Hepatocyte (in vitro differentiated cells): ENCODE measurements at regions not wholly inside any gene's neighbourhood (a gene's known extent, or its start where the extent isn't known, plus 50 kb on each side); places are given as distances from the start of the nearest gene placed in this dataset.
"Not testable (repeated sequence)": the region's sequence is repeated elsewhere in the genome, so short reads cannot be mapped to it uniquely, and the experiment has no call there.

Experiments used
- DNase-seq: peaks from one replicate; pipeline ENCODE4 v3.0.0-alpha.2; 2016; ENCODE audit warnings: low spot score
- H2AFZ ChIP-seq: fragments of 200-600 bp; sonication (generic); 2 replicates; pipeline ENCODE4 v1.6.0; 2016; ENCODE audit warnings: antibody characterized with exemption, mild to moderate bottlenecking
- H3K27ac ChIP-seq: fragments of 200-600 bp; sonication (generic); 2 replicates; pipeline ENCODE4 v1.5.1; 2016; ENCODE audit warnings: mild to moderate bottlenecking
- H3K27me3 ChIP-seq: fragments of 200-600 bp; sonication (generic); 2 replicates; pipeline ENCODE4 v1.6.1; 2016
- H3K36me3 ChIP-seq: fragments of 200-600 bp; sonication (generic); replicated peaks from 2 replicates; pipeline ENCODE4 v1.5.1; 2016; ENCODE audit warnings: low read depth; ENCODE audit not compliant: insufficient read depth
- H3K4me1 ChIP-seq: fragments of 200-600 bp; sonication (generic); 2 replicates; pipeline ENCODE4 v1.5.1; 2016; ENCODE audit warnings: mild to moderate bottlenecking, moderate library complexity; ENCODE audit not compliant: insufficient read depth
- H3K4me2 ChIP-seq: fragments of 200-600 bp; sonication (generic); 2 replicates; pipeline ENCODE4 v1.6.0; 2016
- H3K4me3 ChIP-seq: fragments of 200-600 bp; sonication (generic); 2 replicates; pipeline ENCODE4 v1.5.1; 2016; ENCODE audit warnings: mild to moderate bottlenecking
- H3K79me2 ChIP-seq: fragments of 200-600 bp; sonication (generic); 2 replicates; pipeline ENCODE4 v1.6.0; 2017; ENCODE audit warnings: mild to moderate bottlenecking
- H3K9me2 ChIP-seq: fragments of 200-600 bp; sonication (generic); replicated peaks from 2 replicates; pipeline ENCODE4 v1.6.0; 2017; ENCODE audit warnings: mild to moderate bottlenecking; ENCODE audit not compliant: insufficient read depth
- H3K9me3 ChIP-seq: fragments of 200-600 bp; sonication (generic); 2 replicates; pipeline ENCODE4 v1.5.1; 2016; ENCODE audit warnings: low read depth, mild to moderate bottlenecking
- H4K20me1 ChIP-seq: fragments of 200-600 bp; sonication (generic); 2 replicates; pipeline ENCODE4 v1.6.0; 2016; ENCODE audit warnings: mild to moderate bottlenecking; ENCODE audit not compliant: insufficient read depth, poor library complexity, severe bottlenecking
- CTCF ChIP-seq: fragments of 200-600 bp; sonication (generic); IDR thresholded peaks from 2 replicates; pipeline ENCODE4 v1.5.1; 2016; ENCODE audit warnings: antibody characterized with exemption, mild to moderate bottlenecking; ENCODE audit not compliant: poor library complexity
- EZH2 ChIP-seq: fragments of 200-600 bp; sonication (generic); IDR thresholded peaks from 2 replicates; pipeline ENCODE4 v1.6.1; 2016; ENCODE audit warnings: antibody characterized with exemption, mild to moderate bottlenecking, borderline replicate concordance
- EZH2phosphoT487 ChIP-seq: fragments of 200-600 bp; sonication (generic); IDR thresholded peaks from one replicate; pipeline ENCODE4 v1.6.1; 2018; ENCODE audit warnings: antibody characterized with exemption, mild to moderate bottlenecking, low read depth, moderate library complexity; ENCODE audit not compliant: unreplicated experiment, severe bottlenecking
- WGBS: methylation state at CpG from one replicate; pipeline ENCODE4 v1.1.6; 2016; ENCODE audit warnings: low lambda C conversion rate; ENCODE audit errors: missing lambda C conversion rate; 5-methylcytosine and 5-hydroxymethylcytosine counted together

DNA sequence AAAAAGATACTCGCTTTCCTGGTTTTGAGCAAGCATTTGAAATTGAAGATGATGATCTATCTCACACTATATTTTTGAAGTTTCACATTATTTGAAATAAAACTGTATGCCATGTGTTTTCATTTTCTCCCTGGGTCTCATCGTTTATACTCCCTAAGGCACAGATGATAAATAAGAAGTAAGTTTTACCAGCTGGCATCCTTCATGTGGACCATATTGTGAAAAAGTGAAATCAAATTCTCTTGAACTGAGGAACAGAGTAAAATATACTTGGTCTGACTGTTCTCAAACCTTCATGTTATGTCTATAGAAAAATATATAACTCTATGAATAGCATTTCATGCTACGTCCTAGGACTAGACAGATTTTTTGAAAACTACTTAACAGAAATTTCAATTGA, 1600.9 kb upstream of the C9orf72 start:
- no peaks in the 10 kb centered on the region for H3K36me3 ChIP-seq
- H3K4me2 ChIP-seq: no peak overlapping the region
- no peak overlapping the region for H3K4me3 ChIP-seq
- no peaks in the 10 kb centered on the region for H4K20me1 ChIP-seq
- DNase-seq: no peak
- no peak for TF ChIP-seq EZH2phosphoT487
- no peak for TF ChIP-seq CTCF
- no peak for TF ChIP-seq EZH2
- WGBS: 84% methylated on average over 3 of the region's 3 CpGs
- no peaks in the 10 kb centered on the region for H3K79me2 ChIP-seq
- no peaks in the 10 kb centered on the region for H3K9me3 ChIP-seq
- H3K27me3 ChIP-seq: no peaks in the 10 kb centered on the region
- H3K4me1 ChIP-seq: no peaks in the 10 kb centered on the region
- no peak overlapping the region for H3K27ac ChIP-seq
- peaks cover 3% of the 10 kb centered on the region for H3K9me2 ChIP-seq
- H2AFZ ChIP-seq: no peak overlapping the region

DNA sequence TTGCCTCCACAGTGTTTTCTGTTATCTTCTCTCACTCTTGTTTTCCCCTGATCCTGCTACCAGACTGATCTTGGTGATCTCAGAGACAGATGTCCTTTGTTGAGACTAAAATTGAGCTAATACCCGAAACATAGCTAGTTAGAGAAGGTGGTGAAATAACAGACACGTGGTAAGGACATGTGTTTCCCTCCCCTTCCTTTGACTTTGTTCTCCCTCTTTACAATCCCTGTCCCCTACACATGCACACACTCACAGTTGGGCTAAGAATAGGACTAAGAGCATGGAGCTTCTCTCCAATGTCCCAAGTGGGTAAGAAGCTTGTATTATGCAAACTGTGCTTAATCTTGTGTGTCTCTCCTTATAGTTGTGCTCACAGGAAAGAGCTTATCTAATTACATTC, 1603.0 kb upstream of the C9orf72 start:
- H3K4me1 ChIP-seq: no peaks in the 10 kb centered on the region
- peaks cover 3% of the 10 kb centered on the region for H3K9me2 ChIP-seq
- no peaks in the 10 kb centered on the region for H3K36me3 ChIP-seq
- H3K27me3 ChIP-seq: no peaks in the 10 kb centered on the region
- no peak overlapping the region for H3K4me3 ChIP-seq
- H2AFZ ChIP-seq: no peak overlapping the region
- H3K9me3 ChIP-seq: no peaks in the 10 kb centered on the region
- DNase-seq: no peak
- H3K27ac ChIP-seq: no peak overlapping the region
- no peaks in the 10 kb centered on the region for H3K79me2 ChIP-seq
- H3K4me2 ChIP-seq: no peak overlapping the region
- no peaks in the 10 kb centered on the region for H4K20me1 ChIP-seq
- 72% methylated on average over 2 of the region's 2 CpGs for WGBS
- TF ChIP-seq CTCF (no peak), EZH2phosphoT487 (no peak), EZH2 (no peak)

- Histone ChIP-seq H2AFZ (no peak overlapping the region), H3K9me3 (no peaks in the 10 kb centered on the region), H3K27ac (no peak overlapping the region), H3K4me1 (no peaks in the 10 kb centered on the region), H3K4me3 (no peak overlapping the region), H3K9me2 (peaks cover 3% of the 10 kb centered on the region), H3K4me2 (no peak overlapping the region), H3K79me2 (no peaks in the 10 kb centered on the region), H4K20me1 (no peaks in the 10 kb centered on the region), H3K27me3 (no peaks in the 10 kb centered on the region), H3K36me3 (no peaks in the 10 kb centered on the region)
- TF ChIP-seq EZH2phosphoT487 (no peak), CTCF (no peak), EZH2 (no peak)
- 79% methylated on average over 2 of the region's 2 CpGs for WGBS
- DNase-seq: no peak
Observed at GRCh38 chr9:29176786-29177185, 1603.5 kb upstream of the C9orf72 start.

DNA sequence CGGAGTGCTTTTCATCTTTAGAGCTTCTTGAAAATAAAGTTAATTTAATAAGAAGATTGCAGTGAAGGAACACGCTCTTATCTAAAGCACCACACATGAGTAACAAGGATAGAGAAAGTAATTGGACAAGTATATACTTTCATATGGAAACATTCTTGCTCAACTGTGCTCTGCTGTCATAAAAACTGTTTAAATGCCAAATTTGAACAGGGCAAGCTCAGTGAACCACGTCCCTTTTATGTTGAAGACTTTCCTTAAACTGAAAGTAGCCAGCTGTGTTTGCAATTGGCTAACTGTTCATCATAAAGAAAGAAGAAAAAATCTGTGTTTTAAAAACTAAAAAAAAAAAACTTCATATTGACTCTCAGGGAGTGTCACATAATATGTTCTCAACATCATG, 1610.7 kb upstream of the C9orf72 start:
- no peaks in the 10 kb centered on the region for H3K36me3 ChIP-seq
- H3K4me2 ChIP-seq: no peak overlapping the region
- no peak overlapping the region for H3K4me3 ChIP-seq
- 70% methylated on average over 3 of the region's 3 CpGs for WGBS
- no peaks in the 10 kb centered on the region for H3K9me3 ChIP-seq
- no peaks in the 10 kb centered on the region for H3K9me2 ChIP-seq
- H3K79me2 ChIP-seq: no peaks in the 10 kb centered on the region
- no peaks in the 10 kb centered on the region for H3K27me3 ChIP-seq
- peak overlapping the region; percentile 1 for H2AFZ ChIP-seq
- H3K4me1 ChIP-seq: no peaks in the 10 kb centered on the region
- H4K20me1 ChIP-seq: no peaks in the 10 kb centered on the region
- TF ChIP-seq EZH2phosphoT487 (no peak), EZH2 (no peak), CTCF (no peak)
- no peak overlapping the region for H3K27ac ChIP-seq
- no peak for DNase-seq

DNA sequence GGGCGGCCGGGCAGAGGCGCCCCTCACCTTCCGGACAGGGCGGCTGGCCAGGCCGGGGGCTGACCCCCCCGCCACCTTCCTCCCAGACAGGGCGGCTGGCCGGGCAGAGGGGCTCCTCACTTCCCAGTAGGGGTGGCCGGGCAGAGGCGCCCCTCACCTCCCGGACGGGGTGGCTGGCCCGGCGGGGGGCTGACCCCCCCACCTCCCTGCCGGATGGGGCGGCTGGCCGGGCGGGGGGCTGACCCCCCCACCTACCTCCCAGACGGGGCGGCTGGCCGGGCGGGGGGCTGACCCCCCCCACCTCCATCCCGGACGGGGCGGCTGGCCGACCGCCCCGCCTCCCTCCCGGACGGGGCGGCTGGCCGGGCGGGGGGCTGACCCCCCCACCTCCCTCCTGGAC, 1615.5 kb upstream of the C9orf72 start:
- H3K9me2 ChIP-seq, H3K4me2 ChIP-seq: not testable (repeated sequence)

DNA sequence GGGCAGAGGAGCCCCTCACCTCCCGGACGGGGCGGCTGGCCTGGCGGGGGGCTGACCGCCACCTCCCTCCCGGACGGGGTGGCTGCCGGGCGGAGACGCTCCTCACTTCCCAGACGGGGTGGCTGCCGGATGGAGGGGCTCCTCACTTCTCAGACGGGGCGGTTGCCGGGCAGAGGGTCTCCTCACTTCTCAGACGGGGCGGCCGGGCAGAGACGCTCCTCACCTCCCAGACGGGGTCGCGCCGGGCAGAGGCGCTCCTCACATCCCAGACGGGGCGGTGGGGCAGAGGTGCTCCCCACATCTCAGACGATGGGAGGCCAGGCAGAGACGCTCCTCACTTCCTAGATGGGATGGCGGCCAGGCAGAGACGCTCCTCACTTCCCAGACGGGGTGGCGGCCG, 1615.9 kb upstream of the C9orf72 start:
- H3K9me3 ChIP-seq, H2AFZ ChIP-seq, H3K27me3 ChIP-seq, H3K36me3 ChIP-seq, H4K20me1 ChIP-seq, H3K4me2 ChIP-seq, H3K79me2 ChIP-seq, H3K4me3 ChIP-seq, H3K9me2 ChIP-seq, DNase-seq, H3K4me1 ChIP-seq, H3K27ac ChIP-seq: not testable (repeated sequence)
- 93% methylated on average over 5 of the region's 33 CpGs for WGBS

More for the DNA sequence above, 1615.5 kb upstream of the C9orf72 start:
- not testable (repeated sequence) for H3K9me3 ChIP-seq, H3K4me3 ChIP-seq, DNase-seq, H2AFZ ChIP-seq, H3K4me1 ChIP-seq, H3K36me3 ChIP-seq, H4K20me1 ChIP-seq, H3K27ac ChIP-seq, H3K79me2 ChIP-seq, H3K27me3 ChIP-seq
- WGBS: no CpG with 5 or more reads among the region's 34 CpGs
